Astrocyte of the cerebellum (primary cell): ENCODE measurements at regions not wholly inside any gene's neighbourhood (a gene's known extent, or its start where the extent isn't known, plus 50 kb on each side); places are given as distances from the start of the nearest gene placed in this dataset.
"Not testable (repeated sequence)": the region's sequence is repeated elsewhere in the genome, so short reads cannot be mapped to it uniquely, and the experiment has no call there.

Source experiments
- DNase-seq: peaks from one replicate; pipeline ENCODE4 v3.0.0-alpha.2; 2011; ENCODE audit warnings: low read depth
- H3K4me3 ChIP-seq: 2 replicates; pipeline ENCODE4 v1.5.1; 2011; ENCODE audit warnings: mild to moderate bottlenecking, low read depth, low read length, moderate library complexity
- in situ Hi-C: cut with HindIII; loops from 2 replicates; pipeline ENCODE4 v1.10.0; 2017; ENCODE audit warnings: low sequenced_read_pairs
- TF ChIP-seq, protein P1 (sequence below): IDR thresholded peaks from 2 replicates; pipeline ENCODE4 v1.5.1; 2012; ENCODE audit warnings: low read length, low read depth, moderate library complexity, mild to moderate bottlenecking; ENCODE audit errors: missing control alignments

DNA sequence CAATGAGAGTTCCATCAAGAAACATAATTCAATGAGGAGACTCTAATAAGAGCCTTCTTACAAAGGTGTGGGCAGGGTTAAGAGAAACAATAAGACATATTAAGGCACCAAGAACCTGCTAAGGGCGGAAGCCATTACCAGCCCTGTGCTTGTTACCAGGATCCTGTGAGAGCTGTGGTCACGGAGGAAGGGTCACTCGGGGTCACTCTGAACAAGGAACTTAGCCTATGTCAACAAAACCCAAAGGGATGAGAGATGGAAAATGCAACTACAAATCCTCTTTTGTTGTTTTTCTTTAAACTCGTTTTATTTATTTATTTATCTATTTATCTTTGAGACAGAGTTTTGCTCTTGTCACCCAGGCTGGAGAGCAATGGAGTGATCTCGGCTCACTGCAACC lies 460.4 kb upstream of the CCDC196 start:
- in situ Hi-C loops: no loop called here

DNA sequence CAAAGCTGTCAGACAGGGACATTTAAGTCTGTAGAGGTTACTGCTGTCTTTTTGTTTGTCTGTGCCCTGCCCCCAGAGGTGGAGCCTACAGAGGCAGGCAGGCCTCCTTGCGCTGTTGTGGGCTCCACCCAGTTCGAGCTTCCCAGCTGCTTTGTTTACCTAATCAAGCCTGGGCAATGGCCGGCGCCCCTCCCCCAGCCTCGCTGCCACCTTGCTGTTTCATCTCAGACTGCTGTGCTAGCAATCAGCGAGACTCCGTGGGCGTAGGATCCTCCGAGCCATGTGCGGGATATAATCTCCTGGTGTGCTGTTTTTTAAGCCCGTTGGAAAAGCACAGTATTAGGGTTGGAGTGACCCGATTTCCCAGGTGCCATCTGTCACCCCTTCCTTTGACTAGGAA lies 454.2 kb upstream of the CCDC196 start:
- DNase-seq, H3K4me3 ChIP-seq, in situ Hi-C loops: not testable (repeated sequence)

More for the DNA sequence above, 460.4 kb upstream of the CCDC196 start:
- TF ChIP-seq, protein P1, sequence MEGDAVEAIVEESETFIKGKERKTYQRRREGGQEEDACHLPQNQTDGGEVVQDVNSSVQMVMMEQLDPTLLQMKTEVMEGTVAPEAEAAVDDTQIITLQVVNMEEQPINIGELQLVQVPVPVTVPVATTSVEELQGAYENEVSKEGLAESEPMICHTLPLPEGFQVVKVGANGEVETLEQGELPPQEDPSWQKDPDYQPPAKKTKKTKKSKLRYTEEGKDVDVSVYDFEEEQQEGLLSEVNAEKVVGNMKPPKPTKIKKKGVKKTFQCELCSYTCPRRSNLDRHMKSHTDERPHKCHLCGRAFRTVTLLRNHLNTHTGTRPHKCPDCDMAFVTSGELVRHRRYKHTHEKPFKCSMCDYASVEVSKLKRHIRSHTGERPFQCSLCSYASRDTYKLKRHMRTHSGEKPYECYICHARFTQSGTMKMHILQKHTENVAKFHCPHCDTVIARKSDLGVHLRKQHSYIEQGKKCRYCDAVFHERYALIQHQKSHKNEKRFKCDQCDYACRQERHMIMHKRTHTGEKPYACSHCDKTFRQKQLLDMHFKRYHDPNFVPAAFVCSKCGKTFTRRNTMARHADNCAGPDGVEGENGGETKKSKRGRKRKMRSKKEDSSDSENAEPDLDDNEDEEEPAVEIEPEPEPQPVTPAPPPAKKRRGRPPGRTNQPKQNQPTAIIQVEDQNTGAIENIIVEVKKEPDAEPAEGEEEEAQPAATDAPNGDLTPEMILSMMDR: no peak
- H3K4me3 ChIP-seq: no peak overlapping the region
- no peak for DNase-seq

- TF ChIP-seq, protein P1: no peak
- no peak overlapping the region for H3K4me3 ChIP-seq
- in situ Hi-C loops: no loop called here
- no peak for DNase-seq
Observed at GRCh38 chr14:66032800-66033199, 453.4 kb upstream of the CCDC196 start.

DNA sequence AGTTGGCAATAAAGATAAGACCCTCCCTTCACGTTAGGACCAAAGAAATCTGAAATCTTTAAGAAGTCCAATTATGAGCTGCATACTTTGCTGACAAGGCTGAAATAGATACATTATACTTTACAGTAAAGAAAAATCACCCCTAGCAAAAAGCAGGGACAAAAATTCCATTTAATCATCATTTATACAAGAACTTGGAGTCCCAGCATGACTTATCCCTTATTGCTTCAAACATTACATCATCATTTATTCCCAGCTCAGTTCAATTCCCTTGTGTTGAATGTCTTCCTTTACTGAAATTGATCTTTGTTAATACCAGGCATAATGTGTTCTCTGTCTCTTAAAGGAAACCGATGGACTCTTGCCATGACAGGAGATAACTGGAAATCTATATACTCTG lies 449.6 kb upstream of the CCDC196 start:
- DNase-seq: no peak
- no peak overlapping the region for H3K4me3 ChIP-seq
- TF ChIP-seq, protein P1: no peak
- in situ Hi-C loops: no loop called here

- TF ChIP-seq, protein P1: no peak
- no peak overlapping the region for H3K4me3 ChIP-seq
- DNase-seq: no peak
- in situ Hi-C loops: no loop called here
Observed at GRCh38 chr14:66037361-66037760, 448.8 kb upstream of the CCDC196 start.

DNA sequence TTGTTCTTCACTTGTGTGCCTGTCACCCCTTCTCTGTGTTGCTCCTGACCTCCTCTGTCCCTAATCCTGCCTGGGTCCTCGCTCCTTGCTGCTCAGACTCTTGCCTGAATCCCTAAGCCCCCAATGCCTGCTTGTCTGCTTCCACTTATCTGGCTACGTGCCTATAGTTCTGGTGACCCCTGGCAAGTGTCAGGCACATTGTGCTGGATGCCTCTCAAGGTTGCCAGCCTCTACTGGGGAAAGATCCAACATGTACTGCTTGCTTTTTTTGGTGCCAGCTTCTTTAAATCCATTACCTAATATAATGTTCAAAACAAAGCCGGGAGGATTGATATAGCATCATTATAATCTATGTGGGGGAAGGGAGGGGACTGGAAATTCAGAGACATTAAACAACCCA lies 448.0 kb upstream of the CCDC196 start:
- in situ Hi-C loops: no loop called here
- TF ChIP-seq, protein P1: no peak
- no peak overlapping the region for H3K4me3 ChIP-seq
- no peak for DNase-seq

DNA sequence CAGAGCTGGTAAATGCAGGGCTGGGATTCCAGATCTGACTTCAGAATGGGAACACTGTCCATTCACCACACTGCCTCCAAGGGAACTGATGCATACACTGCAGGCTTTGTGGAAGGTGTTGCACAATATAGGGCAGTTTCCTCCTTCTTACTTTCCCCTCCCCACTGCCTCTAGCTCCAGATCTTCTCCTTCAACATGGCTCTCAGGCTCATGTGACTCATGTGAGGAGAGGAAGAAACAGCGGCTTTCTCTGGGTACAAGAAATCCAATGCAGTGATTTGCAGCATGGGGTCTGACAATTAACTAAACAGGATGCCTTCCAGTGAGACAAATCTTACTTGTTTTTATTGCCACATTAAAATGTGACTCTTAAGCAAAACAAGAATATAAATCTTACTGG lies 447.6 kb upstream of the CCDC196 start:
- TF ChIP-seq, protein P1: no peak
- in situ Hi-C loops: no loop called here
- DNase-seq: no peak
- no peak overlapping the region for H3K4me3 ChIP-seq
